HG03439 (cell line): ENCODE measurements at regions not wholly inside any gene's neighbourhood (a gene's known extent, or its start where the extent isn't known, plus 50 kb on each side); places are given as distances from the start of the nearest gene placed in this dataset.
A peak's percentile ranks its signal among the peaks of the same experiment; 100 is the strongest.

Experiments used
- ATAC-seq: cut with Tn5 transposase; IDR thresholded peaks from one replicate; pipeline ENCODE4 v1.9.1; 2021; ENCODE audit warnings: mild to moderate bottlenecking, moderate library complexity; ENCODE audit not compliant: unreplicated experiment

DNA sequence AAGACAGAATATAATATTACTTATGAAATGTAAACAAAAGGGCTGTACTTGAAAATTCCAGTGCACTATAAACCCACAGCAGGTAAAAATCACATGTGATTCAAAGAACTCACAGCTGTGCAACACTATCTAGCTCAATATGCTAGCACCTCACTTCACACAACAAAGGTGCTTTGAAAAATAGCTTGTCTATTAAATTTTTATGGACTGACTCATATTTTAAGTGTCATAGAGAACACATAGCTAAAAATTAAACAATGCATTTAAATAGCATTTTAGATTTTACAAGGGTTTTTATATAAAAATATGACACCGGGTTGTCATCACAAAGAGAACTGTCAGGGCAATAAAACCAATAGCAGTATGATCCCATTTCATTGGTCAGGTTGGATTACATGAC, 1390.5 kb upstream of the TENM4 start:
- ATAC-seq: no peak

DNA sequence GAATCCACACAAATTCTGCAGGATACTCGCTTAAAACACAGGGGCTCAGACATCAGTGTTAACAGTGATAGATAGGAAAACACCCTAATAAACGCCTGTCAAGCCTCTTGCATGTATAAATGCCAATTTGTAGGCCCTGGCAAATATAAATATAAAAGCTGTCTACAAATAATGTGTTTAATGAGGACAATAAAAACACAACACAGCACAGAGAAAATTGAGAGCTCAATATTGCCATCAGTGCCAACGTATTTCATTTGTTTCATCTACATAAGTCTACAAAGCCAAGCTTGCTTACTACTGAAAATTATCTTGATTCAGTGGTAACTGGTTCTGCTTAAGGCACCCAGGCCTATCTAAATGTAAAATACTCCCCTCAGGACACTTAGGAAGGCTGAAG, 1387.0 kb upstream of the TENM4 start:
- ATAC-seq: no peak

DNA sequence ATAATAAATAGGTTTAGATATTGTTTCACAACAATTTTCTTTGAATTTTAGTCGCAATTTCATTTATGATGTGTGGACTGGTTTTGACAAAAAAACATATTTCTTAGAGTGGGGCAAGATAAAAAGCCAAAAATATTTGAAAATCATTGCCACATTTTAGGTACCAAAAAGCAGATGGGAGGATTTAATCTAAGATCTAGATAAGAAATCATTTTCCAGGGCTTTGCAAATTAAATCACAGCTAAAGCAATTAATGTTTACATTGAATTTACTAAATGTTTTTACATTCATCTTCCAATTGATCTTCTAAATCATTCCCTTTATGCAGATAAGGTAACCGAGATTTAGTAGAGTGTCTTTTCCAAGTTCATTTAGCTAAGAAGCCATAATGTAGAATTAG, 1386.0 kb upstream of the TENM4 start:
- no peak for ATAC-seq

DNA sequence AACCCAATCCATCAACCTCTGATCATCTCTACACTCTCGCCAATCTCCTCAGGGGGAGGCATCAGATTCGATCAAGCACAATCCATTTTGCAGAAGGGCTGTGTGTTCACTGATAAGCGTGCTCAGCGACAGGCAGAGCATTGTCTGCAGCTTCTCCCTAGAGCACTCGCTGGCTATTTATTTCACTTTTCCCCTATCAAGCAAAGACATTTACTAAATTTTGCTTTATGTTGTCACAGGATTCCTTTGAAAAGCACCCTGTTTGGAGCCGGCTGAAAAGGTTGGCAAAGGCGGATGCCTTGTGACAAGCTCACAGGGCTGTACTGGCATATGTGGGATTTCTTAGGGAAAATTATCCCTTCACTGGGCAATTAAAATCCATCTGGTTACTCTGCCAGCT, 1381.5 kb upstream of the TENM4 start:
- no peak for ATAC-seq

DNA sequence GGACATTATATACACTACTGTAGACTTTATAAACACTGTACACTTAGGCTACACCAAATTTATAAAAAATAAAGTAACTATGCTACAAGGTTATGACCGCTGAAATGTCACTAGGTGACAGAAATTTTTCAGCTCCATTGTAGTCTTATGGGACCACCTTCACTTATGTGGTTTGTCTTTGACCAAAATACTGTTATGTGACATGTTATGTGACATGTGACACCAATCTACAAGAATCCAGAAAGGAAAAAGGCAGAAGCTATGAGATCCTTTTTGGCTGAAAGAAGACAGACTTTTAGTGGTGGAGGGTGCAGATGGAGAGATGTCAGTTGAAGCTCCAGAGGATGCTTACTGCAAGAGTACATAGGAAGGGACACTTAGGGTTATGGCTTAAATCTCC, 1378.4 kb upstream of the TENM4 start:
- no peak for ATAC-seq

DNA sequence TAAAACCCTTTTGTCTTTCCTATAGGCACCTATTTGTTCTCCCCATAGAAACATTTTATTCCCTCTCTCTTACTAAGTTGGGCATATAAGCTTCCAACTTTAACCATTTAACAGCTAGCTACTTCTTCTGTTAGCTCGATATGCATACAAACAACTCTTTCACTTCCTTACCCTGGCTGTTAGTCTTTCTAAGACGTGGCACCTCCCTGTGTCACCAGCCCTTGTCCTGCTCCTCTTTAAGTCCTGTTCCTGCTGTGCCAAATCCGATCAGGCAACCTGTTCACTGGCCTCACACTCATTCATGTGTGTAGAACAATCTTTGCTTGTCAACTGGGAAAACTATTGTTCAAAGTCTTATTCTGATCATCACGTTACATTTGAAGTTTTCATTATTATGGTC, 1376.1 kb upstream of the TENM4 start:
- ATAC-seq: peak; percentile 36

DNA sequence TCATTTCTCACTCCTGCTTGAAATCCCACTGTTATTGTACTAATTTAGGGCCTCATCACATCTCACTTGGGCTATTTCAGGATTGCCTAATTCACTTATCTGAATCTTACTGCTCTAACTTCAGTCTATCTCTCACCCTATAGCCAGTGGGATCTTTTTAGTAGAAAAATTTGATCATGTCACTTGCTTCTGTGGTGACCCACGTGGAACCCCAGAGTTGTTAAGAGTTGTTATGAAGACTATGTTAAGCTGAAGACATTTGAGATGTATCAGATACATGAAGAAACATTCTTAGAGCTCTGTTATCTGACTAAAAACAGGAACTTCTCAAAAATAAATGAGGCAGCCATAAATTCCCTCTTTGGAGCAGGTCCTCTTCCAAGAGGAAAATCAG, 1375.6 kb upstream of the TENM4 start:
- ATAC-seq: peak; percentile 26

DNA sequence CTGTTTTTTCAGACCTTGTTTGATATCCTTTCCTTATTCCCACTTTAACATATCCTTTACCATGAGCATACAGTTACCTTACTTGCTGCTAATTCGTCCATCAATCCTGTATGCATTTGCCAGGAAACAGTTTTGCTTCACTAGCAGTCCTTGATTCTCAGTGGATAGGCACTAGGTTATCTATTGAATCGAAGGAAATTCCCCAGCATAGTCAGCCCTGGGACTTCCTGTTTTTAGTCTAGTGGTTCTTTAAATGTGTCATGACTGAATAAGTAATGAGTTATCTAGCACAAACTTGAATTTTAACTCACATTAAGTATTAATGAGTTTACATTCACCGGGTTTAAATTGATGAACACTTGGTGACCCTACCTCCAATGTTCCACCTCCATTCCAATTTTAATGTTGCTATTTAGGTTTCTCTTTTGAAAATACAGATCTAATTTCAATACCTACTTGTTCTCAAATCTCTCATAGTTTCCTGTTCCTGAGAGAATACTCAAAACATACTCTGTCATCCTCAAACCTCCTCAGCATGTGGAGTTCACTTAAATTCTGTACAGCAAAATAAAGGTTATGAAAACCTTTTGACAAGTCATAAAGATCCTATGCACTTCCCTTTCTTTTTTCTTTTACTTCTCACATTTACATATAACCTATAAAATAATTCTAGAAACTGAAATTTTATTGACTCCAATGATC, 1375.1 kb upstream of the TENM4 start:
- peak; percentile 92 for ATAC-seq

DNA sequence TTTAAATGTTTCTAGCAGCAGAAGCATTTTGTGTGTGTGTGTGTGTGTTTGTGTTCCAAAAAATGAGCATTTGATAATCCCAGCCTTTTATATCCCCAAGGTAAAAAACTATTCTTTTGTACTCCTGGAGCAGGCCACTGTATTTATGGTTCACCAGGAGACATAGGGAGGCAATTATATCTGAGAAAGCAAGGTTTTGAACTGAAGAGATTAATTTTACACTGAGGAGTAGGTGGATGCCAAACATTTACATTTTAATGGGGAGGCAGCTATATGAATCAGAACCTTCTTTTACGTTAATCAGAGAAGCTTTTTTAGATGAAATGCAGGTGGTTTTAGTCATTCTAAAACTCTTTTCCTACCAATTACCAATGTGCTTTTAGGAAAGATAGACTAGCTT, 1374.0 kb upstream of the TENM4 start:
- no peak for ATAC-seq

DNA sequence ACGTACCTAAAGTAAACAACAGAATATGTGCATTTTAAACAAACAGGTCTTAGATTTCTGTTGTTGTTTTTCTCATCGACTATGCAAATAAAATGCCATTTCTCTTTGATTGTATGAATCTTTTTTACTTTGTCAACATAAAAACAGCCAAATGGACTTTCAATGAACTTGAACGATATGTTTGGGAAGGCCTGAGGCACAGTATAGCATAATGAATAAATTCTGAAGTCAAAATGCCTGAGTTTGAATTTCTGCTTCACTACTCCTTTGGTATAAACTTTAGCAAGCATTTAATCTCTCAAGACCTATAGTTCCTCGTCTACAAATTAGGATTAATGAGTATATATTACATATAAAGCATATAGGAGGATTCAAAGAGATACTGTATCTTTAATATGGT, 1369.9 kb upstream of the TENM4 start:
- ATAC-seq: no peak

DNA sequence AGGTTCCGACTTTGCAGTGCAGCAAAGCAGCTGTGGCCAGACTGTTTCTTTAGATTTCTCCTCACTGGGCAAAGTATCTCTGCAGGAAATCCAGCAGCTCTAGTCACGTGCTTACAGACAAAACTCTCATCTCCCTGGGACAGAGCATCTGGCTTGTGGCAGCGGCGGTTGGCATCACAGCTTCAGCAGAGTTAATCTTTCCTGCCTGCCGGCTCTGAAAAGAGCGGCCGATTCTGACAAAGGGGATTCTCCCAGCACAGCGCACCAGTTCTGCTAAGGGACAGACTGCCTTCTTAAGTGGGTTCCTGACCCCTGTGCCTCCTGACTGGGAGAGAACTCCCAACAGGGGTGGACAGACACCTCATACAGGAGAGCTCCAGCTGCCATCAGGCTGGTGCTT, 1357.3 kb upstream of the TENM4 start:
- ATAC-seq: no peak

DNA sequence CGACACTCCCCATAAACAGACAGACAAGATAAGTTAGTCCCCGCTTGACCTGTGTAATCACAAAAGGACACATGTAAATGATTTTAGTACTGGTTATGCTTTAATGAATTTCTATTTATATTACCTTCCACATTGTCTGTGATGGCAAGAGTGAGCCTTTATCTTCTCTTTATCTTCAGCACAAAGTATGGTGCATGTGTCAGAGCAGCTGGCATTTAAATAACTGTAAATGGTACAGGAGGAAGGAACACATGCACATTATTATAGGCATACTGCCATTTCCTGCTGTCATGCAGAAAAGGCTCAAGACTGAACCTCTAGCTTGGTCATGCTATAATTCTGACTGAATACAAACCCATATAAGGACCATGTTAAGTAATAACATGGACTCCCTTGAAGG, 1342.7 kb upstream of the TENM4 start:
- no peak for ATAC-seq

DNA sequence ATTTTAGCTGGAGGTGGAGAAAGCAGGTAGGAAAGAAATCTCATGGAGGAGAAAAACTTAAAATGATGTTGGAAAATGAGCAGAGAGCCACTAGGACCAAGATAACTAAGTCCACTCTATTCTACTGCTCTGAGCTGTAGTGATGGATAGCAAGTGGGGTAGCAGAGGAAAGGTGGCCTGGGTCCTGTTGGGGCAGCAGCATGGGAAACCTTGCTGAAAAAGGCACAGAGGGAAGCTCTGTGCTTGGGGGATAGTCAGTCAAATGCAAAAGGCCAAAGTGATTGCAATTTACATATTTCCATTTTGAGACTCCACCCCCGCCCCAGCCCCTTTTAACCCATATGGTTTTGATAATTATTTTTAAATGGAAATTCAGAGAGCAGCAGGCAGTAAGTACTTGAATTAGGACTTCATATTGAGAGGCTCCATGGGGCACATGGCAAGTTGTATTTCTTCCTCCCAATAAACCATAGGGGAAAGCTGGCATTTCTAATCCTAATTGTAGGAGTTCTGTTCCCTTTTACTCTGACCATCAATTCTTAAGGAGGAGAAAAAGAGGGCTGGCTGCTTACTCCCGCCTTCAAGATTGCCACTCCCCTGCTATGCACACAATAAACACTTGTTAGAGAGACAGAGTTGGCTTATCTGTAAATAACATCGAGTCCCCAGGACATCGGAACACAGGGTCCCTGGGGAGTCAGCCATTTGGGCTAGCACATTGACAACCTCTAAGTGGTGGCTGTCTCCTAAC, 1341.5 kb upstream of the TENM4 start:
- no peak for ATAC-seq

DNA sequence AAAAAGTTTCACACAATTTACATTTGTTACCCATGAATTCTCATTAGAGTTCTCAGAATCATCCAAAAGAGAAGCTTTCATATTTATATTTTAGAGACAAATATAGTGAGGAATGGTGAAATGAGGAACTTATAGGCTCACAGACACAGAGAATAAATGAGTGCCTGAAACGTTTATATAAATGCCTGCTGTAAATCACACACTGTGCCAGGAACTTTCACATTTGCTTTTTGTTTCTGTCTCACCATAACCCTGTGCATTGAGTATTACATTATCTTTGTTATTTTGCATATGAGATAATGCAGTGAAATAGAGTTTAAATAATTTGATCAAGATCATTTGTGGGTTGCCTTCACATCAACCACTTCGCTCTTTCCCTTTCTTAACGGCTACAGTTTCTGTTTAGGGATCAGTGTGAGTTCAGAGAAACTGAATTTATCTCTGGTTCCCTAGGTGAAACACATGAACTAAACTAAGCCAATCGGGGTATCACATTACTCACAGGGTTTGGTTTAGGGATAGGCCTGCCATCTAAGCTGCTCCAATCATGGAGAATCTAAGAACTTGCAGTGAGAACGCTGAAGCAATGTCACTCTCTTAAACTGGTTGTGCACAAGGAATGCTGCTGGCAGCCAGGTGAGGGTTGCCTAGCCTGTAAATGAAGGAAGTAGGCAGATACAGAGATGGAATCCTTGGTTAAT, 1339.2 kb upstream of the TENM4 start:
- ATAC-seq: no peak

DNA sequence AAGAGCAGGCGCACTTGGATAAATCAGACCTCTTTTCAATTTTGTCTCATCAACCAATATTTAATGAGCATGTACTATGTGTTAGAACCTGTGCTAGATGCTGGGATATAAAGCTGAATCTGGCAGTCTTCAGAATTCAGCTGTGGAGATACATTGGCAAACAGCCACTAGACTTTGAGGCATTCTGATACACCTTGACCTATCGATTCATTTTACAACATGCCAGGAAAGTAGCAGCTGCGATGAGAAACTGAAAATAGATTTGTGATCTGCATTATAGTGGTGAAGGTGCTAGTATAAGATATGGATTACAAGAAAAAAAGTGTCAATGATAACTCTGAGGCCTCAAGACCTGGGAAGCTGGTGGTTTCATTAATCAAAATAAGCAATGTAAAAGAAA, 1338.1 kb upstream of the TENM4 start:
- no peak for ATAC-seq

DNA sequence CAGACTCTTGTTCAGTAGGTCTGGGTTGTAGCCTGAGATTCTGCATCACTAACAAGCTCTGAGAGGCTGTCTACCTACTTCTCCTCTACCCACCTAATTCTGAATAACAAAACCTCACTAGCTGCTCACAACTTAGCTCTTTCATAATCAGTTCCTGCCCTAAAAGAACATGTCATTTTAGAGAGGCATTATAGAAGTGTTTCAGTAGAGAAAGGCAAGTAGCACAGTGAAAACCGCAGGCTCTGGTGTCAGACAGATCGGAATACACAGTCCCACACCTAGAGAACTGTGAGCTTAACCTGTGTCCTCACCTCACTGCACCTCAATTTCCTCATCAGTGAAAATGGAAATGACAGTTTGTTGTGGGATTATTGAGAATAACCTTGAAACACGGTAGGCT, 1337.6 kb upstream of the TENM4 start:
- ATAC-seq: no peak

DNA sequence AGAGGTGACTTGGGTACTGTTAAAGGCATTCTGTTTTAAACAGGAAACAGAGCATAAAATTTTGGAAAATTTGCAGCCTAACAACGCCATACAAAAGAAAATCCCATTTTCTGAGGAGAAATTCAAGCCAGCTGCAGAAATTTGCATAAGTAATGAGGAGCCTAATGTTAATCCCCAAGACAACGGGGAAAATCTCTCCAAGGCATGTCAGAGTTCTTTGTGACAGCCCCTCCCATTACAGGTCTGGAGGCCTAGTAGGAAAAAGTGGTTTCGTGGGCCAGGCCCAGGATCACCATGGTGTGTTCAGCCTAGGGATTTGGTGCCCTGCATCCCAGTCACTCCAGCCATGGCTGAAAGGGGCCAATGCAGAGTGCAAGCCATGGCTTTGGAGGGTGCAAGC, 1333.1 kb upstream of the TENM4 start:
- no peak for ATAC-seq

DNA sequence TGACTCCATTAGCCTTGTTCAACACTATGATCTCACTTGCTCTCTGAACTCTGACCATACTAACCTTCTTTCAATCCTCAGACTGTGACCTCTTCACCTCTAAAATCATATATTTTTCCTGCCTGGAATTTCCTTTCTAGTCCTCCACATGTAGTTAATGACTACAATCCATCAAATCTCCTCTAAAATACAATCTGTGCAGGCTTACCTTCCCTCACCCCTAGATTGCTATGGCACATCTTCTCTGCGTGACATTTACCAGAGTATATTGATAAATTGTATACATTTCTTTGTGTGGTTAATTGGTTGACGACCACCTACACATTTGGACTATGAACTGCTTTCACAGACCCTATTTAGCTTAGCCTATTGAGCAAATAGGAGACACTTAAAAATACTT, 1330.2 kb upstream of the TENM4 start:
- ATAC-seq: no peak

DNA sequence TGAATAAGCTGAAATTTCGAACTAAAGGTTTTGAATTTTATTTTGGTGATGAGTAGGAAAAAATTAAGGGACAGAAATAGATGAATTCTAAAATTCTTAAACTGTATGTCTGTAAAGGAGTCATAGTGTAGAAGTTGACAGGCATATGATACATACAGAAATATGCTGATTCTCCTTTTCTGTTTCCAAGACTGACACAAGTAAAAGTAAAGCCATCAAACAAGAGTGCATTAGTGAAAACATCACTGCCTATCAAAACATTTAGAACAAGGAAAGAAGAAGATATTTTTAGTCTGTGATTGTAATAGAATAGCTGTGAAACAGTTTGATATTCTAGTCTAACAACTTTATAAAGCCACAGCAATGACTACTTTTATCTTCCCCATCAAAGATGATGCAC, 1318.0 kb upstream of the TENM4 start:
- ATAC-seq: no peak

DNA sequence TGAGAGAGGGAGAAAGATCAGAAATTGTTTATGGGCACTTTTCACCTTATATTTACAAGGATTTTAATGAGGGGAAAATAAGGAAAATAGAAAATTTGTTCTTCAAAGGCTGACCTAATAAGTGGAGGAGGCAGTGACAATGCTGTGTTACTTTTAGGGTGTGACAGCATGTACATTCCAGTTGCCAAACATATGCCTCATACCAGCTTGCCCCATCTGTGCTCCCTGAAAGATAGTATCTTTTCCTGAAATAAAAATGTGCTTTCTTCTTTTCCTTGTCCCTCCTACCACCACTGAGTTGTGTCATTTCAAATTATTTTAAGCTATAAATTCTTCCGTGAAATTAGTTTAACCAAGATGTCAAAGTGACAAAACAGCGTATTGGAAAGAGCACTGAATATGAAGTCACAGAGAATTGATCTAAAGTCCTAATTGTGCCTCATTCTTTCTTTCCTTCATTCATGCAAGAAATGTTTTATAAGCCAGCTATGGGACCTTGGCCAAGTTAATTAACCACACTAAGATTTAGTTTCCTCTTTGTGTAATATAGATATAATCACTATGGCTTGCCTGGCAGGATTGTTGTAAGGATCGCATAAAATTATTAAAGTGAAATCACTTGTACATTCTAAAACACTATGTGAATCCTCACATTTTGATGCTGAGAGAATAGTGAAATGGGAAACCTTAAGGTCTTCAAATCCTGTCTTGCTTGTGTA, 1307.5 kb upstream of the TENM4 start:
- ATAC-seq: no peak

DNA sequence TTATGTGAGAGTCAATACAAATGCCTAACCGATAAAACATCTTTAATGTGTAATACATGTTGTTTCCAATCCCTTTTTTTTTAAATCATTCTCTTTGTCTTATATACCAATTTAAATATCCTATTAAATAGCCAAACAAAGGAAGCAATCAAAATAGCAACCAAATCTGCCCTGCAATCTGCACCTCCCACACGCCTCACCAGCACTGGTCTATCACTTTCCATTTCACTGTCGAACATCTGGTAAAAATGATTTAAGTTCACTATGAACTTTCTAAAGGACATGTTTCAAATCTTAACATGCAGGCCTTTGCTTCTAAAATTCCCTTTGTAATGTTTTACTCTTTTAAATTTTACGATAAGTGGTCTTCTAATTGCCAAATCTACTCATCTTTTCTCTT, 1305.5 kb upstream of the TENM4 start:
- ATAC-seq: no peak

DNA sequence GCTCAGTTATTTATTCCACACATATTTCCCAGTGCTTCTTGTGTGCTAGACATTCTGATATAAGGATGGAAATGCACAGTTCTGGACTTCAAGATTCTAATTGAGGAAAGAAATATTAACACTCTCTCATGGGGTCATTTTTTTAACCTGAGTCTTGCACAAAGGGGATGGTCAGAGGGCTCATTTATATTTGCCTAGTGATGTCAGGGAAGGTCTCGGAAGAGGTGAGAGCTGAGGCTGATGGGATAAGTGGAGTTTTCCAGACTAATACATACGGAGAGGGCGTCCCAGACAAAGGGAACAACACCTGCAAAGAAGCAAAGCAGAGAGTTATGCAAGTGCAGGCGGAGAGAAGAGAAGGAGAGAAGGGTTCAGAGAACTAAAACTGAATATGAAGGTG, 1304.6 kb upstream of the TENM4 start:
- ATAC-seq: no peak
